SH-SY5Y (cell line): ENCODE measurements at regions not wholly inside any gene's neighbourhood (a gene's known extent, or its start where the extent isn't known, plus 50 kb on each side); places are given as distances from the start of the nearest gene placed in this dataset.

Source experiments
- GATA2 ChIP-seq: IDR thresholded peaks from 2 replicates; pipeline ENCODE4 v1.6.1; 2011; ENCODE audit warnings: mild to moderate bottlenecking, low read depth, low read length
- GATA3 ChIP-seq: IDR thresholded peaks from 2 replicates; pipeline ENCODE4 v1.6.1; 2011; ENCODE audit warnings: low read depth, mild to moderate bottlenecking, low read length, moderate library complexity

GRCh38 chr12:107369679-107370078 is 276.3 kb upstream of the CRY1 start:
- TF ChIP-seq GATA2 (no peak), GATA3 (no peak)

DNA sequence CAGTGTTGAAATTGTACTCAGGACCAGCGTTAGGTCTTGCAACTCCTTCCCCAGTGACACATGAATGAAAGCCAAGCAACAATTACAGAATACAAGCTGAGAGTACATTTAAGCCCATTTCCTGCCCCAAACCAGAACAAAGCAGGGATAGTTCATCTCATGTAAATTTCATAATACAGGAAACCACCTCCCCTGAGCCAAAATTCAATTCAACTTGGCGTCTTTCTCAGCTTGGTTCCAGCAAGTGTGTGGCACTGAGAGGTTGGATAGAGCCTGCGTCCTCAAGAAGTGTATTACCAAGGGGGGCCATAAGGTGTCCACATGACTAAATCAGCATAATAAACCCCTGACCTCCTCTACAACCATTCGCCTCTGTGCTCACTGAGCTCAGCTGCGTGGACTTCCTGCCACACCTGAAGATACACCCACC is 278.9 kb upstream of the CRY1 start:
- no peak for TF ChIP-seq GATA2

- no peak for TF ChIP-seq GATA3
- TF ChIP-seq GATA2 = peak; percentile 66; the same call in 1 of the 2 replicates
Measured at GRCh38 chr12:107373238-107373809, 280.0 kb upstream of the CRY1 start.

DNA sequence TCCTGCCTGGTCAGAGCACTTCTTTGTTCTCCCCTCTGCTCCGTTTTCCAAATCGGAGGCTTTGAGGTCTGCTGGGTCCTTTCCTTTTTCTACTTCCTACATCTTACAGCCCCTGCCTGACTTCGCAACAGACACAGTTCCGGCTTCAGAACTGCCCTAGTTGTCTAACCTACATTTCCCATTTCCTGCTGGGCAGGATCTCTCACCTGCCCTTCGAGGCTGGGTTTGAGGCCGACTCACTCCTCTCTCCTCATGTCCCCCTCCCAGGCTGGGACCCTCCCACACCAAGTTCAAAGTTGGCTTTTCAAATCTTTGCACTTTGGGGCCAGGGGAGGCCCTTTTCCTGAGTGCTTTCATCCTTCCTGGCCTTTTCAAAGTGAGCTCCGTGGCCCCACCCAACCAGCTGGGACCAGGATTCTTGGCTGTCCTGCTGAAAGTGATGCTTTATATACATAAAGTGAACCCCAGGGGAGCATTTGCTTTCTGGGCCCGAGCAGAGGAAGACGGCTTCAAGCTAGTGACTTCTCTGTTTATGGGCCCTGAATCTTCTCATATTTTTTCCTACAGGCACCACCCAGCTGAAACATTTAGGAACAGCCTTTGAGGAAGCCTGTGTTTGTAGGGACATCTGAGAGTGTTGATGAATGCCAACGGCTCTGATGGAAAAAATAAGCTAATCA is 281.0 kb upstream of the CRY1 start:
- TF ChIP-seq GATA3 (no peak), GATA2 (no peak)

- TF ChIP-seq GATA2 (no peak), GATA3 (no peak)
Measured at GRCh38 chr12:107375231-107375630, 281.9 kb upstream of the CRY1 start.

DNA sequence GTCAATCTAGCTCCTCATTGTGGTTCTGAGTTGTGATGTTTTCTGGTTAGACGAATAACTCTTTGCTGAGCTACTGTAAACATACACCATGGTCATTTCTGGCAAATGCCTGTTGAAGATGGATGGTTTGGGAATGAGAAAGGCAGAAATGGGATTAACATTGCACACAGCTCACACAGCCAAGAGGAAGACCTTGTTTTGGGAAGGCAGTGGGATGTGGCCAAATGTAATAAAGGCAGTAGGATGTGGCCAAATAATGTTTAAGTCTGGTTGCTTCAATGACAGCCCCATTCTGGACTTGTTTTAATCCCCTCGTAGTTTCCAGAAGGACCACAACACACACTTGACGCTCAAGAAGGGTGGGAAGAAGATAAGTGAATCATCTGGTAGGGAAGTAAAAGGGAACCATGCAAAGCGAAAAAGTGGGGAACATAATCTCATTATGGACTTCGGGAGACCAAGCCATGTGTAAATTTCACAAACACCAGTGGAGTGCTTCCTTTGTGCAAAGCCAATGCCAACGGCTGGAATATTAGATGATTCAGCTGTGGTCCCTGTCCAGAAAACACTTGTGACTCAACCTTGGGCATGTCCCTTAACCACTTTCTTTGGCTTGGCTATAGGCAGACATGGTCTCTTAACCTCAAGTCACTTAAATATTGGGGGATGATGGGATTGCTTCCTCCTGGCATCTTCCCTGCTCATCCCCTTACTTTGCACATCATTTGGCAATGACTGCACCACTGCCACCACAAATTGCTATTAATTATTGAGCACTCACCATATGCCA is 284.4 kb upstream of the CRY1 start:
- TF ChIP-seq GATA2 (no peak), GATA3 (no peak)

DNA sequence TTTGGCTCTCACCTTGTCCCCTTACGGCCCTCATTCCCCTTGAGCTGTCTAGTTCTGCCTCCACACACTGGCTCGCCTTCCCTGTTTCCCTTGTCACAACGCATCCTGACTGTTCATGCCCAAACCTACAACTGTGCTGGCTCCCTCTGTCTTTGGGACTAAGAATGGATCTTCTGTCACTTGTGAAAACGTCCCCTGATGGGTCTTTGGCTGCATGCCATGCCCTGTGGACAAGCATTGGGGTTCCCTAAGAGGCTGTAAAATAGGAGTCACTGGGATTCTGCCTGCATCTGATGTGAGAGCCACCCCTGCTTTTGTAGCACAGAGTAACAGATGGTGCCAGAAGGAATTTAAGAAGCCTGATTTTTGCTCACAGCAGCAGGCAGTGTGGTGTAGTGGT is 285.3 kb upstream of the CRY1 start:
- TF ChIP-seq GATA2 = no peak
- no peak for TF ChIP-seq GATA3

DNA sequence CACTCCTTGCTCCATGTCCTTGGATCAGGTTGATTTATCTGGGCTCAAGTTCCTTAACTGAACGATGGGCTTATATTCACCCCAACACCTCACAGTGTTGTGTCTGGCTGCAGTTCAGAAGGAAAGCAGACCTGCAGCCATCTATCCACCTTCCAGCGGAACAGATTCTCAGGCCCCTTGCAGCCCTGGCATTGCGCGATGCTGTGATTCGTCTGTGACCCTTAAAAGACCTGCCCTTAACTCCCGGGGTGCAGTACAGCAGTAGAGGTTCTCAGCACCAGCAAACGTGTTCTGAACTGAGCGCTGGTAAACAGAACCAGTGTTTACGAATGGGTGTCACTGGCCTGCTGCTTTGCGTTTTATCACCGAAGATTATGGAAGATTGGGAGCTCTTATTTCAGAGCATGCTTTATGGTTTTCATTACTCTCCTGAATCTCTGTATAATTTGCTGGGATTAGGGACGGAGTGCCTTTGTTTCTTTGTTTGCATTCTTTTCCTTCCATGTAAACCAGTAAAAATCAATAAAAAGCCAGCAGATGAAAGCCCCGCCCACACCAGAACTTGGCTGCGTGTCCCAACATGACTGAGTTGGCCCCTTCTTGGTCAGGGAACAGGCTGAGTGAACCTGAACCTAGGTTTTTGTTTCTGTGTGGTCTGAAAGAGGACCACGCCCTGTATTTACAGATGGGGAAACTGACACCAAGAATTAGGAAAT is 286.7 kb upstream of the CRY1 start:
- no peak for TF ChIP-seq GATA2
- TF ChIP-seq GATA3 = no peak

GRCh38 chr12:107384645-107385044 is 291.3 kb upstream of the CRY1 start:
- TF ChIP-seq GATA3 = no peak
- no peak for TF ChIP-seq GATA2

GRCh38 chr12:107385509-107385908 is 292.2 kb upstream of the CRY1 start:
- TF ChIP-seq GATA2 = no peak
- no peak for TF ChIP-seq GATA3

DNA sequence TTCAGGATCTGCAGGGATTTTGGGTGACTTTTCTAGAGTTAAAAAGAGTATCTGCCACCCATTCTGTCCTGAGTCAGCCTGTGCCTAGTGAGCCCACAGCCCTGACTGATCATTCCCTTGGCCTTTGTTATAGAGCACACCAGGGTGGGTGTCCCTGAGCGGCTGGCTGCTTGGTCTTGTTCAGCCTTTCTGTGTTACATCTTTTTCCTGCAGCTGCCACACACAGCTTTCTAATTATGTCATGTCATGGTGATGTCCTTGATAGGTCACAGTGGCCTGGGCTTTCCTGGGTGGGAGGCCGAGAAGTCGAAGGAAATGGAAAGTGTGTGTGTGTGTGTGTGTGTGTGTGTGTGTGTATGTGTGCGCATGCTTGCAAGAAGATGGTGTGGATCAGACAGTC is 293.2 kb upstream of the CRY1 start:
- TF ChIP-seq GATA3 (no peak), GATA2 (no peak)

- no peak for TF ChIP-seq GATA2
- no peak for TF ChIP-seq GATA3
Measured at GRCh38 chr12:107388263-107388662, 294.9 kb upstream of the CRY1 start.

DNA sequence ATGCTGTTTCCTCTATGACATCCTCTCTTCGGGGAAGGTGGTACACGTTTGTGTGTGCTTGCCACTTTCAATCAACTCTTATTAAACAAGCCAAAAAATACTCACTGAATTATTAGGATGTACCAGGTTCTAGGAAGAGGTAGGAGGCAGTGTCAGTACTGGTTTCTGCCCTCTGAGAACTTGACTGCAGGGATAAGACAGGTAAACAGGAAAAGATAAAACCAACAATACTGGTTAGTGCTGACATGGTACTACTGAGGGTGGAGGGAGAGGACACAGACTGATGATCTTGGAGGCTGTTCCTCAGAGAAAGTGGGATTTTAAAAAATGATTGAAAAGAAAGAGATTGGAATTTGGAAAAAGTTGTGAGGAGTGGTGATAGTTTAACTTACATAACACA is 295.2 kb upstream of the PWP1 start:
- TF ChIP-seq GATA3 (no peak), GATA2 (no peak)

DNA sequence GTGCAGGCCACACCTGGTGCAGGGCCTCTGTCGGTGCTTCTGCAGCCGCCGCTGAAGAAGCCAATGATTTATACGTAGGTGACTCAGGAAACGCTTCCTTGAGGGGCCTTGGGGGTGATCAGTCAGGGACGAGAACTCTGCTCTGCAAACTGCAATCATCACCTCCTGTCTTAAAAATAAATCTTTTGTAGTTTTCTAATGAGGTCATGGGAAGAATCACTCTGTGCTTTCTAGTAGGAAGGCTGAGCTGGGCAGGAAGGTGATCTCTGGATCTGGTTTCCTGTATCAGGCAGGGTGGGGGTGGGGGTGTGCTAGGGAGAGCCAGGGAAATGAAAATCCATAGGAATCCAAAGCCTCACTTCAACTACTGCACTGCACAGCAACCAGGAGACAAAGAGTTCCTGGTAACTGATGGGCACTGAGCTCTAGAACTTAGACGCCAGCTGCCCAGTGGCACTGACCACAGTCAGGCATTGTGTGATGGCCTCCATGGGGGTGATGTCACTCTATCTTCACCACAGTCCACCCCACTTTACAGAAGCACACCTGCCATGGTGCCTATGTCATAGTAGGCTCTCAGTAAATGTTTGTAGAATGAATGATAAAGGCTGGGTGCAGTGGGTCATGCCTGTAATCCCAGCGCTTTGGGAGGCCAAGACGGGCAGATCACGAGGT is 292.4 kb upstream of the PWP1 start:
- TF ChIP-seq GATA3 (no peak), GATA2 (no peak)

- TF ChIP-seq GATA2 (no peak), GATA3 (no peak)
Measured at GRCh38 chr12:107394693-107395092, 290.9 kb upstream of the PWP1 start.
